Stimulated activated CD4-positive, alpha-beta T cell treated with anti-CD3 and anti-CD28 coated beads, Interleukin-12 subunit alpha, Interleukin-12 subunit beta, amount 100 ng/mL, for 48 hours (primary cell): ENCODE measurements at regions not wholly inside any gene's neighbourhood (a gene's known extent, or its start where the extent isn't known, plus 50 kb on each side); places are given as distances from the start of the nearest gene placed in this dataset.
"Not testable (repeated sequence)": the region's sequence is repeated elsewhere in the genome, so short reads cannot be mapped to it uniquely, and the experiment has no call there.

Source experiments
- DNase-seq, 3 donors: peaks; one replicate each; pipeline ENCODE4 v3.0.0-alpha.2; 2020; ENCODE audit warnings: low read depth in 2 of 3, low spot score in 1 of 3

- DNase-seq, result peak; percentile 80 to 84 (median 80)
Observed at GRCh38 chr7:66413379-66414114, 208.4 kb downstream of the TPST1 start.

DNA sequence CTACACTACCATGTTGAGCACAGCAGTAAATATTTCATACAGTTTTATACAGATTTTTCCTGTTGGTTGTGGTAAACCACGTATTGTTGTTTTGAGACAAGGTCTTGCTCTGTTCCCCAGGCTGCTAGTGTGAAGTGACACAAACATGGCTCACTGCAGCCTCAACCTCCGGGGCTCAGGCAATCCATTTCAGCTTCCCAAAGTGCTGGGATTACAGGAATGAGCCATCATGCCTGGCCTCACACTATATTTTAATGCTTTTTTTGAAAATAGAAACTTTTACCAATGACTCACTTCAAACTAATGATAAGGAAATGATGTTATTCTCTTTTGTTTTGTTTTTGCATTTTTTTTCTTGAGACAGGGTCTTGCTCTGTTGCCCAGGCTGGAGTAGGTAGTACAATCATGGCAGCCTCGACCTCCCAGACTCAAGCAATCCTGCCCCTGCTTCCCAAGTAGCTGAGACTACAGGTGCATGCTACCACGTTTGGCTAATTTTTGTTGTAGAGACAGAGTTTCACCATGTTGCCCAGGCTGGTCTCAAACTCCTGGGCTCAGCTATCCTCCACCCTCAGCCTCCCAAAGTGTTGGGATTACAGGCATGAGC is 210.6 kb downstream of the TPST1 start:
- no peak for DNase-seq

GRCh38 chr7:66418537-66418936 is 210.1 kb upstream of the KCTD7 start:
- DNase-seq, result no peak

- DNase-seq, result no peak
Observed at GRCh38 chr7:66419210-66419609, 209.5 kb upstream of the KCTD7 start.

- DNase-seq, result no peak
Observed at GRCh38 chr7:66421830-66422475, 206.7 kb upstream of the KCTD7 start.

DNA sequence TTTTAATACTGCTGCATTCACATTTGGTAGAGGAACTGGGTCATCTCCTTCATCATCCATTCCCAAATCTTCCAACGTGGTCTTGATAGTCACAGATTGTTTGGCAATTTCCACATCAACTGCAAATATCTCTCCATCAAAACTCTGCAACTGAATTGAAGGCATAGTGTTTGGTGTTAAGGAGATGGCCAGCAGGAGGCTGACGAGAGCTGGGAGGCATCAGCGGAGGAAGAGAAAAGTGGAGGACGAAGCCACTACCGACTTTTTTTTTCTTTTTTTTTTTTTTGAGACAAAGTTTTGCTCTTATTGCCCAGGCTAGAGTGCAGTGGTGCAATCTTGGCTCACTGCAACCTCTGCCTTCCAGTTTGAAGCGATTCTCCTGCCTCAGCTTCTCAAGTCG is 205.0 kb upstream of the KCTD7 start:
- no peak for DNase-seq

- DNase-seq, result no peak
Observed at GRCh38 chr7:66426332-66426731, 202.3 kb upstream of the KCTD7 start.

GRCh38 chr7:66426996-66427395 is 201.7 kb upstream of the KCTD7 start:
- no peak for DNase-seq

DNA sequence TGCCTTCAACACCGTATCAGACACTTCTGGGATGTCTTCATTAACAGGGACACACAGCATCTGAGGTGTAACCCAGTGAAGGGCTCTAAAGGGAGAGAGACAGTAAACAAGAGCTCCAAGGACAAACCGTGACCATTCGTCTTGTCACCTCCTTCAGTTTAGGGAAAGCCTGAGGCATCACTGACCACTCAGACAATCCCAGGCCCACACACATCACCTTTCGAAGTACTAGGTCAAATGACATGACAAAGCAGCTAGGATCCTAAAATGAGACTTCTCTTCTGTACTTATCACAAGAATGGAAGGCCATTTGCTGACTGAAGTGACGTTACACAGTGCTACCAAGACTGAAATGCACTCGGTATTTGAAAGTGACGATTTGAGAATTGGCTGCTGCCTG is 200.7 kb upstream of the KCTD7 start:
- DNase-seq, result no peak

DNA sequence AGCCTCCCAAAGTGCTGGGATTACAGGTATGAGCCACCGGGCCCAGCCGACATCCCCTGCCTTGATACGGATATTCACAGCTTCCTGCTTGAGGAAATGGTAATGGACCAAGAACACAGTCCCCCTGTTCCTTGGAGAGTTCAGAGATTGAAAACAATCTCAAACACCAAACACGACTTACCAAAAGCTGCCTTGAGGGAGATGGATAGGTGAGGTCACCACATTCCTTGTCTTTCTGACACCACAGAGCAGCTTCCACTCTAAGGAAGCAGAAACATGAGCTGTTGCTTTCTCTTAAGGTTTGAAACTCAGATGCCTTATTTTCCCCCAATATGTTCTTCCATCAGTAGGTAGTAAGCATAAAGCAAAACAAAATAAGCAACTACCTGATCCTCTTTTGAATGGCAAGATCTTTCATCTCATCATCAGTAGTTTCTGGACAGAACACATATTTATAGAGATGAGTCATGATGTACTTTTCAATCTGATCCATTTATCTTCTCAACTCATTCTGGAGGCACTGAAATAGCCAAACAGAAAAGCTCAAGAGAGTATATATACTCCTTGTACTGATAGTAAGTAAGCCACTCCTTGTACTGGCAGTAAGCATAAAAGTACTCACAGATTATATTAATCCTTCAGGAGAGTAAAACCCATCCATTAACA is 199.1 kb upstream of the KCTD7 start:
- DNase-seq, result no peak

DNA sequence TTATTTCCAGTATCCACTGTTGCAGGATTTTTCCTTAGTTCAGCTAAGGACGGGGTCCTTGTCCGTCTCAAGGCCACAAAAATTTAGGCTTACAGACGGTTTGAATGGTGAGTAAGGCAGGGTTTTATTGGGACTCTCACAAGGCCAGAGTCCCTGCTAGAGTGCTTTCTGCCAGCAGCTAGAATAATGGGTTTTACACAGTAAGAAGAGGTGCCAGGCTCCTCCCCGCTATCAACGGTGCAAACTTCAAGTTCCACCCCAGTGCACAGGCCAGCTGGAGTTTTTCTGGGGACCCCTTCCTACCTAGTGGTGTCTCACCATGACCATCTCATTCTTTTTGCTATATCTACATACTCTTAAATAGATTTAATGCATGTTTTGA is 198.5 kb upstream of the KCTD7 start:
- no peak for DNase-seq

DNA sequence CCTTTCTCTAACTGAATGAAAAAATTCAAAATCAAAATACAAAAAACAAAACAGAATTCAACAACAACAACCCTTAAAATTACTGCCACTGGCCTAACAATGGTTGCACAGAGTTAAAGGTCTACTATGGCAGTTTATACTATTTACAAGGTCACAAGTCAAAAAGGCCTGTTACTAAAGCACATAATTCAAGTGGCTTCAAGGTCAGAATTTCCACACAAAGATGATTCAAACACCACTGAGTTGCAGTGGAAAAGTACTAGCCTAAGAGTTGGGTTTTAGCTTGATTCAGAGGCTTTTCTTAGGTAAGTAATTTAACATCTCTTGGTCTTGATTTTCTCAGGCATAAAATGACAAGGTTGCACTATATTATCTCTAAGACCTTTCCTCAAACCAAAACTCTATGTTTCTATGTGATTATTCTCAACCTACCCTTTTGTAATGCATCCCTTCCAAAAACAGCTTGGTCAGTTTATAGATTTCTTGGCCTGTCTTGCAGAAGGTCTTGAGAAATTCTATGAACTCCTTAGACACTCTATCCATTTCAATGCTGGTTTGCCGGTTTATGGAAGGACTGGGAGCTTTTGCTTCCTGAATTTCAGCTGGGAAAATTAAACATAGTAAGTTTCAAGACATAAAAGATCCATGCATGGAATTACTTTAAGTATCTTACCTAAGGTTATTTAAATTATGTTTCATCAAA is 189.8 kb upstream of the KCTD7 start:
- not testable (repeated sequence) for DNase-seq

GRCh38 chr7:66442385-66442784 is 186.3 kb upstream of the KCTD7 start:
- no peak for DNase-seq

- no peak for DNase-seq
Observed at GRCh38 chr7:66443946-66444345, 184.7 kb upstream of the KCTD7 start.

DNA sequence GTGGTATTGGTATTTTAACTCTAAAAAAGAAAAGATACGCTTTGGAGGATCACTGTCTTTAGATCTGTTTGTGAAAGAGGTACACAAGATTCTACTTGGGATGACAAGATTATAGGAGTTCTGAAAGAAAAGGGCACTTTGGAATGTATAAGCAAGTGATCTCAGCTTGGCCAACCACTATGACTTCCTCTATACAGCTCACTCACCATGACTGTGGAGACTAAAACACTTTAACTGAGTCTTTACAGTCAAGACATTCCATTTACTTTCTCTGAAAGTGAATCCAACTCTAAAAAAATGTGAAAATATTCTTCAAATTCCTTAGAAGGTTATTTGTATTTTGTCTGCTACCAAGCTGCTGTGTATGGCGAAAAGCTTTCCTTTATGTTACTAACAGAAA is 181.7 kb upstream of the KCTD7 start:
- not testable (repeated sequence) for DNase-seq

DNA sequence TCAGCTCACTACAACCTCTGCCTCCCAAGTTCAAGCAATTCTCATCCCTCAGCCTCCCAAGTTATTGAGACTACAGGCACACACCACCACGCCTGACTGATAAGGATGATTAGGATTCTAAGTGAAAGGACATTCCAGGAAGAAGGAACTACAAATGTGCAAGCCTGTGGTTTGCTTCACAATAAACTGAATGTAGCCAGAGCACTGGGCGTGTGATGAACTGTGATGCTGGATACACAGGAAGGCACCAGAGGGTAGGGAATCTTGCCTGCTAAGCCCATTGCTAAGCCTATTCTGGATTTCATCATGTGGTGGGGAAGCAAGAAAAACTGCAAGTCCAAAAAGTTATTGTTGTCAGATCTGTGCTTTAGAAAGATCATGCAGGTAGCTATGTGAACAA is 177.9 kb upstream of the KCTD7 start:
- not testable (repeated sequence) for DNase-seq

DNA sequence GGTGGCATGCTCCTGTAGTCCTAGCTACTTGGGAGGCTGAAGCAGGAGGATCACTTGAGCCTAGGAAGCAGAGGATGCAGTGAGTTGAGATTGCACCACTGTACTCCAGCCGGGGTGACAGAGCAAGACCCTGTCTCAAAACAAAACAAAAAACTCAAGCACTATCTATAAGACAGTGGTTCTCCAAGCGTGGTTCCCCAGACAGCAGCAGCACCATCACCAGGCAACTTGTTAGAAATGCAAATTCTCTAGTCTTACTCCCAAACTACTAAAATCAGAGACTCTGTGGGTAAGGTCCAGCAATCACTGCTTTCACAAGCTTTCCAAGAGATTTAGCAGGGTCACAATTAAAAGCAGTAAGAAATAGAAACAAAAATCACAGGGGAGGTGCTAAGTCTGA is 177.0 kb upstream of the KCTD7 start:
- not testable (repeated sequence) for DNase-seq

DNA sequence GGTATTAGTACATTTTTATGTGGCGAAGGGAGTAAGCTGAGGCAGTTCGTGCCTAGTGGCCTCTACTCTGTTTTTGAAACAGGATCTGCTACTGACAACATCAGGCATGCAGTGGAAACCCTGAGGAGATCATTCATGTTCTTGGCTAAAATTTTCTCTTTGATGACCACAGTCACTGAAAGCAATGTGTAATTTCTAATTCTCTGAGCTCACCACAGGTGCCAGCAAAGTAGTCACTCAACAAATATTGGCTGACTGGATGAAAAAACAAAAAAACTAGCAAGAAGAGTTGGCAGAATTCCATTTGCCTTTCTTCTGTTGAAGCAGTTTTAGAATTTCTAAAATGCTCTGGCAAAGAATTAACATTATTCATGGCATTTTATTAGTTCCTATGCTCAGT is 176.5 kb upstream of the KCTD7 start:
- DNase-seq, result no peak

DNA sequence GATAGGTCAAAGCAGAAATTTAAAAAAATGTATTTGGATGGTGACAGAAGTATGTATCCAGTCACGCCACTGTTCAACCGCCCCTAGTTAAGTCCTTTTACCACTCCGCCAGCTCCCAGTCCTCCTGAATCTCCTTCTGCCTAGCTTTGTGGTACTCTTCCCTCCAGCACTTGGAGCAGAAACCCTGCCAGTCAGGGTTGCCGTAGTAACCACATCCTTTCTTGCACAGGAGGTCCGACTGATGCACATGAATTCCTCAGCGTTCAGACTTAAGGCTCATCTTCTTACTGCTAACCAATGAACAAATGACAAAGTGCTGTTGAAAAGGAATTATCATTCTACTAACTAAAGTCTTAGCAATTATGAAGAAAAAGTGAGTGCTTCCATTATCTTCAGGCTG is 175.3 kb upstream of the KCTD7 start:
- DNase-seq, result no peak

GRCh38 chr7:66454600-66455225 is 174.0 kb upstream of the KCTD7 start:
- DNase-seq, result no peak

- not testable (repeated sequence) for DNase-seq
Observed at GRCh38 chr7:66455432-66455831, 173.2 kb upstream of the KCTD7 start.
